ENCODE measurements at regions not wholly inside any gene's neighbourhood (a gene's known extent, or its start where the extent isn't known, plus 50 kb on each side); places are given as distances from the start of the nearest gene placed in this dataset.

DNA sequence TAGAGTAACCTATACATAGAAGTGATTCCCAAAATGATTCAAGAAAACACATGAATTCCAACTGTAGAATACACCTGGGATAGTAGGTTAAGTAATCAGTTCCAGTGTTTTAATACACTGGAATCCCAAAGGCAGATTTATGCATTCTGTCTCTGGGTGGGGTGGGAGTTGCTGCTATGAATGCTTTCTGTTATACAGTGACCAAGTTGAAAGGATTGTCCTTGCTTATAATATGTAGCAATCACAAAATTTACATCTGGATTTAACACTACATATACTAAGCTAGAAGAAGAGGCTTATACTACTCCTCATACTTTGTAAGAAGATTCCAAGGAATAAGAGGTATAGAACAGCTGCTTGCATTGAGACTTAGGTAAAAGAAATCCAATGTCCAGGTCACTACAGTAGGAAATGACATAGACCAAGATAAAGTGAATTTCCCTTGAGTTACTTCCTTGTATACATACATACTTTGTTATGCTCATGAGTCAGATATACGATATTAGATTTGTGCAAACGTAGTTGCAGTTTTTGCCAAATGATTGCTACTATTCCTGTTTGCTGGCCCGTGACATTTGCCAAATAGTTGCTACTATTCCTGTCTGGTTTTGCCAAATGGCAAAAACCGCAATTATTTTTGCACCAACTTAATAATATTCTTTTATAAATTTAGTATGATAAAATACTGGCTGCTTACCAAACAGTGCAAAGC, 210.5 kb upstream of the DIAPH2 start:
- Histone ChIP-seq H3K4me2 (peak overlapping the region; percentile 46), H3K27ac (0 out of 6 replicates have a peak overlapping the region, but pooled peaks of 1 of the 2 experiments have one; percentile 18), H3K4me3 (no peak overlapping the region), H3K4me1 (peaks cover 12% of the 10 kb centered on the region; the same call in 2 of the 3 replicates), H3K9me3 (no peaks in the 10 kb centered on the region)
- POLR2A ChIA-PET: no interaction called here
- DNase-seq (ENCODE audit: low read depth in 1 of 2, low spot score in 1 of 2): peak in 1 of 2 experiments; percentile 53
- 8% methylated on average over 4 of the region's 4 CpGs for WGBS (ENCODE audit: missing lambda C conversion rate)
- ATAC-seq: peak; percentile 70 to 78
- CTCF ChIA-PET: no interaction called here
- TF ChIP-seq ZSCAN20 (CRISPR knock-in tag; IDR thresholded peaks at IDR 0.05): no peak
- TF ChIP-seq FOSL2 (IDR thresholded peaks at IDR 0.05): no peak
- peak; percentile 55 for TF ChIP-seq FOSL2 (CRISPR knock-in tag; IDR thresholded peaks at IDR 0.05)
- TF ChIP-seq RFX5 (IDR thresholded peaks at IDR 0.05): no peak
- FAIRE-seq: no peak

DNA sequence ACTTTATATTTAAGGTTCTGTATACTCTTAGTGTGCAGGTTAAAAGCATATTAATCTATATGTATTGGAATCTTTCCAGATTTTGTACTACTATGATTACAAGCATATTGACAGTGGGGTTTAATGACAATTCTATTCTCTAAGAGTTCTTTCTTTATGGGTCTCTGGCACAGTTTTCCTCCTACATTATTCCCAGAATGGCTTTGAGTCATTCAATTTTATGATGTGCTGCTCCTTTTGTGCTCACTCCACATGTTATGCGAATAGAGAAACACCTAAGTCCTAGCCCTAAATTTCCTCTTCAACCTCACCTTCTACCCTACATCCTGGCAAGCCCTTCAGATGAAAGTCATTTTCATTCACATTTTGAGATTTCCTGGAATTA, 209.9 kb upstream of the DIAPH2 start:
- H3K4me2 ChIP-seq: peak overlapping the region; percentile 46
- no peak overlapping the region for H3K4me3 ChIP-seq
- TF ChIP-seq CHD4 (IDR thresholded peaks at IDR 0.05; ENCODE audit: borderline replicate concordance): no peak
- no peak for TF ChIP-seq GATA3 (IDR thresholded peaks at IDR 0.05; ENCODE audit: borderline replicate concordance)
- TF ChIP-seq HEYL (CRISPR knock-in tag; IDR thresholded peaks at IDR 0.05): no peak
- TF ChIP-seq NR3C1 (IDR thresholded peaks at IDR 0.05): no peak
- TF ChIP-seq TFCP2L1 (CRISPR knock-in tag; IDR thresholded peaks at IDR 0.05): no peak
- no peak for TF ChIP-seq ZSCAN20 (CRISPR knock-in tag; IDR thresholded peaks at IDR 0.05)
- TF ChIP-seq, protein P1, sequence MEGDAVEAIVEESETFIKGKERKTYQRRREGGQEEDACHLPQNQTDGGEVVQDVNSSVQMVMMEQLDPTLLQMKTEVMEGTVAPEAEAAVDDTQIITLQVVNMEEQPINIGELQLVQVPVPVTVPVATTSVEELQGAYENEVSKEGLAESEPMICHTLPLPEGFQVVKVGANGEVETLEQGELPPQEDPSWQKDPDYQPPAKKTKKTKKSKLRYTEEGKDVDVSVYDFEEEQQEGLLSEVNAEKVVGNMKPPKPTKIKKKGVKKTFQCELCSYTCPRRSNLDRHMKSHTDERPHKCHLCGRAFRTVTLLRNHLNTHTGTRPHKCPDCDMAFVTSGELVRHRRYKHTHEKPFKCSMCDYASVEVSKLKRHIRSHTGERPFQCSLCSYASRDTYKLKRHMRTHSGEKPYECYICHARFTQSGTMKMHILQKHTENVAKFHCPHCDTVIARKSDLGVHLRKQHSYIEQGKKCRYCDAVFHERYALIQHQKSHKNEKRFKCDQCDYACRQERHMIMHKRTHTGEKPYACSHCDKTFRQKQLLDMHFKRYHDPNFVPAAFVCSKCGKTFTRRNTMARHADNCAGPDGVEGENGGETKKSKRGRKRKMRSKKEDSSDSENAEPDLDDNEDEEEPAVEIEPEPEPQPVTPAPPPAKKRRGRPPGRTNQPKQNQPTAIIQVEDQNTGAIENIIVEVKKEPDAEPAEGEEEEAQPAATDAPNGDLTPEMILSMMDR (IDR thresholded peaks at IDR 0.05): no peak
- no peak for TF ChIP-seq ESRRA (IDR thresholded peaks at IDR 0.05; ENCODE audit: borderline replicate concordance, low read length)
- TF ChIP-seq, protein P2, sequence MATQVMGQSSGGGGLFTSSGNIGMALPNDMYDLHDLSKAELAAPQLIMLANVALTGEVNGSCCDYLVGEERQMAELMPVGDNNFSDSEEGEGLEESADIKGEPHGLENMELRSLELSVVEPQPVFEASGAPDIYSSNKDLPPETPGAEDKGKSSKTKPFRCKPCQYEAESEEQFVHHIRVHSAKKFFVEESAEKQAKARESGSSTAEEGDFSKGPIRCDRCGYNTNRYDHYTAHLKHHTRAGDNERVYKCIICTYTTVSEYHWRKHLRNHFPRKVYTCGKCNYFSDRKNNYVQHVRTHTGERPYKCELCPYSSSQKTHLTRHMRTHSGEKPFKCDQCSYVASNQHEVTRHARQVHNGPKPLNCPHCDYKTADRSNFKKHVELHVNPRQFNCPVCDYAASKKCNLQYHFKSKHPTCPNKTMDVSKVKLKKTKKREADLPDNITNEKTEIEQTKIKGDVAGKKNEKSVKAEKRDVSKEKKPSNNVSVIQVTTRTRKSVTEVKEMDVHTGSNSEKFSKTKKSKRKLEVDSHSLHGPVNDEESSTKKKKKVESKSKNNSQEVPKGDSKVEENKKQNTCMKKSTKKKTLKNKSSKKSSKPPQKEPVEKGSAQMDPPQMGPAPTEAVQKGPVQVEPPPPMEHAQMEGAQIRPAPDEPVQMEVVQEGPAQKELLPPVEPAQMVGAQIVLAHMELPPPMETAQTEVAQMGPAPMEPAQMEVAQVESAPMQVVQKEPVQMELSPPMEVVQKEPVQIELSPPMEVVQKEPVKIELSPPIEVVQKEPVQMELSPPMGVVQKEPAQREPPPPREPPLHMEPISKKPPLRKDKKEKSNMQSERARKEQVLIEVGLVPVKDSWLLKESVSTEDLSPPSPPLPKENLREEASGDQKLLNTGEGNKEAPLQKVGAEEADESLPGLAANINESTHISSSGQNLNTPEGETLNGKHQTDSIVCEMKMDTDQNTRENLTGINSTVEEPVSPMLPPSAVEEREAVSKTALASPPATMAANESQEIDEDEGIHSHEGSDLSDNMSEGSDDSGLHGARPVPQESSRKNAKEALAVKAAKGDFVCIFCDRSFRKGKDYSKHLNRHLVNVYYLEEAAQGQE (IDR thresholded peaks at IDR 0.05): no peak
- no peak for TF ChIP-seq NPAS2 (CRISPR knock-in tag; IDR thresholded peaks at IDR 0.05; ENCODE audit: borderline replicate concordance)
- FAIRE-seq (no peak), ATAC-seq (no peak), DNase-seq (ENCODE audit: low read depth in 1 of 2, low spot score in 1 of 2) (no peak)
- POLR2A ChIA-PET: no interaction called here
- peaks cover 14% of the 10 kb centered on the region for H3K4me1 ChIP-seq
- WGBS (ENCODE audit: missing lambda C conversion rate): 100% methylated on average over 1 of the region's 1 CpG
- no peak overlapping the region for H3K27ac ChIP-seq
- CTCF ChIA-PET: no interaction called here
- H3K9me3 ChIP-seq: no peaks in the 10 kb centered on the region

DNA sequence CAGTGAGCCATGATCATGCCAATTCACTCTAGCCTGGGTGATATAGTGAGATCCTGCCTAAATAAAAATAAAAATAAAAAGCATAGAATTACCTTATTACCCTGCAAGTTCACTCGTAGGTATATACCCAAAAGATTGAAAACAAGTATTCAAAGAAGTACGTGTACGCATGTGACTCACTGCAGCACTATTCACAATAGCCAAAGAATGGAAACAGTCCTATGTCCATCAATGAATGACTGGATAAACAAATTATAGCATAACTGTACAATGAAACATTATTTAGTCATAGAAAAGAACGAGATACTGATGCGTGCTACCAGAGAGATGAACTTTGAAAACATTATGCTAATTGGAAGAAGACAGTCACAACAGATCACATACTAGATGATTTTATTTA, 204.6 kb upstream of the DIAPH2 start:
- FAIRE-seq (peak; percentile 28), DNase-seq (ENCODE audit: low read depth in 1 of 2, low spot score in 1 of 2) (peak in 1 of 2 experiments; percentile 45), ATAC-seq (peak; percentile 76 to 89; a peak in 5 of 6 replicates)
- ChIA-PET CTCF (no interaction called here), POLR2A (no interaction called here)
- H3K4me3 ChIP-seq: no peak overlapping the region
- peaks cover 13% of the 10 kb centered on the region; the same call in 2 of the 3 replicates for H3K4me1 ChIP-seq
- WGBS (ENCODE audit: missing lambda C conversion rate): 2% methylated on average over 5 of the region's 5 CpGs
- peak overlapping the region; percentile 32; the same call in 2 of the 3 replicates for H3K4me2 ChIP-seq
- no peak overlapping the region for H3K27ac ChIP-seq
- TF ChIP-seq GATA3 (IDR thresholded peaks at IDR 0.05; ENCODE audit: borderline replicate concordance) (peak; percentile 43; the same call in 1 of the 2 replicates), CBX2 (IDR thresholded peaks at IDR 0.05; ENCODE audit: borderline replicate concordance, low read depth) (no peak), FOSL2 (IDR thresholded peaks at IDR 0.05) (no peak), FOSL2 (CRISPR knock-in tag; IDR thresholded peaks at IDR 0.05) (peak; percentile 69), JUNB (IDR thresholded peaks at IDR 0.05) (peak; percentile 41; the same call in 1 of the 2 replicates)
- H3K9me3 ChIP-seq: no peaks in the 10 kb centered on the region
